Vagina (tissue), 2 donors: ENCODE measurements at regions not wholly inside any gene's neighbourhood (a gene's known extent, or its start where the extent isn't known, plus 50 kb on each side); places are given as distances from the start of the nearest gene placed in this dataset.

Experiments used
- POLR2A ChIP-seq, 2 donors: fragments of 450-650 bp; IDR thresholded peaks; one replicate each; pipeline ENCODE4 v1.6.1; 2017; ENCODE audit warnings: antibody characterized with exemption in 2 of 2, mild to moderate bottlenecking in 2 of 2, moderate library complexity in 2 of 2
- TF ChIP-seq, protein P1 (sequence below), 3 experiments: fragments of 450-650 bp in 2 of 3; fragments of 200-600 bp in 1 of 3; sonication (generic) in 1 of 3; IDR thresholded peaks; one replicate each; pipeline ENCODE4 v1.5.1; 2017 to 2019; ENCODE audit warnings: antibody characterized with exemption in 3 of 3, mild to moderate bottlenecking in 2 of 3, moderate library complexity in 2 of 3

DNA sequence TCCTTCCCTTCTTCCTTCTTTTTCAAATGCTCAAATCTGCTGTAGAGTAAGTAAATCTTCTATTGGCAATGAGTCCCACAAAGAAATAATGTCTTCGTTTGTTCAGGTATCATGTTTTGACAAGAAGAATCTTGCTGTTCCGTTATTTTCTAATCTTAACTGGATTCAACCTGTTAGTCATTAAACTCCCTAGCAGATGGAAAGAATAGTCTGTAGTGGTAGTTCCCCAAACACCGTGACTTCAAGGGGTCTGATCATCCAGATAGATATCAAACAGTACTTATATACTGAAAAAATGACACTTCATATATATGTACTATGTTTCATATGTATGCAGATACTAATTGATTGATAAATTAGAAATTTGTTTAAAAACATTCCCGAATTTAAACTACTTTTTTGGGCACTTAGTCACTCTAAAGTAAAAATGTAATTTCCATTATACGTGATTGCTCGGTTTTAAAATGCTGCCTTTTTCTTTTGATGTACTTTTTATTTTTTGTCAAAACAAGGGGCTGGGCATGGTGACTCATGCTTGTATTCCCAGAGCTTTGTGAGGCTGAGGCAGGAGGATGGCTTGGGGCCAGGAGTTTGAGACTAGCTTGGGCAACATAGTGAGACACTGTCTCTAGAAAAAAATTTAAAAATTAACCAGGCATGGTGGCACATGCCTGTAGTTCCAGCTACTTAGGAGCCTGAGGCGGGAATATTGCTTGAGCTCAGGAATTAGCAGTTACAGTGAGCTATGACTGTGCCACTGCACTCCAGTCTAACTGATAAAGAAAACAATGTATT is 335.7 kb upstream of the SNX7 start:
- TF ChIP-seq, protein P1, sequence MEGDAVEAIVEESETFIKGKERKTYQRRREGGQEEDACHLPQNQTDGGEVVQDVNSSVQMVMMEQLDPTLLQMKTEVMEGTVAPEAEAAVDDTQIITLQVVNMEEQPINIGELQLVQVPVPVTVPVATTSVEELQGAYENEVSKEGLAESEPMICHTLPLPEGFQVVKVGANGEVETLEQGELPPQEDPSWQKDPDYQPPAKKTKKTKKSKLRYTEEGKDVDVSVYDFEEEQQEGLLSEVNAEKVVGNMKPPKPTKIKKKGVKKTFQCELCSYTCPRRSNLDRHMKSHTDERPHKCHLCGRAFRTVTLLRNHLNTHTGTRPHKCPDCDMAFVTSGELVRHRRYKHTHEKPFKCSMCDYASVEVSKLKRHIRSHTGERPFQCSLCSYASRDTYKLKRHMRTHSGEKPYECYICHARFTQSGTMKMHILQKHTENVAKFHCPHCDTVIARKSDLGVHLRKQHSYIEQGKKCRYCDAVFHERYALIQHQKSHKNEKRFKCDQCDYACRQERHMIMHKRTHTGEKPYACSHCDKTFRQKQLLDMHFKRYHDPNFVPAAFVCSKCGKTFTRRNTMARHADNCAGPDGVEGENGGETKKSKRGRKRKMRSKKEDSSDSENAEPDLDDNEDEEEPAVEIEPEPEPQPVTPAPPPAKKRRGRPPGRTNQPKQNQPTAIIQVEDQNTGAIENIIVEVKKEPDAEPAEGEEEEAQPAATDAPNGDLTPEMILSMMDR (IDR thresholded peaks at IDR 0.05), result no peak
- no peak for TF ChIP-seq POLR2A (IDR thresholded peaks at IDR 0.05)
